ENCODE measurements at regions not wholly inside any gene's neighbourhood (a gene's known extent, or its start where the extent isn't known, plus 50 kb on each side); places are given as distances from the start of the nearest gene placed in this dataset.

DNA sequence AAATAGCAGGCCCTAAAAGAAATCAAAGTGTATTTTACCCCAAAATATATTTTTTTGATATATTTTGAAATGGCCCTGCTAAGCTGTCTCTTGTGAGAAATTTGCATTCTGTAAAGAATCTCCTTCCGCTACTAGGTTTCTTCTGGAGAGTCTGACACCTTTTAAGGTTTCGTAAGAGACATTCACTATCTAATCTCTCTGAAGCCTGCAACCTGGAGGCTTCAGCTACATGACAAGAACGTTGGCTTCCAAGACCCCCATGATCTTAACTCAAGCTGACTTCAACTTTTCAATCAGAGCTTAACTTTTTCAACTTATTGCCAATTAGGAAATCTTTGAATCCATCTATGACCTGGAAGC lies 1894.9 kb upstream of the LRRTM1 start:
- TF ChIP-seq, protein P1, sequence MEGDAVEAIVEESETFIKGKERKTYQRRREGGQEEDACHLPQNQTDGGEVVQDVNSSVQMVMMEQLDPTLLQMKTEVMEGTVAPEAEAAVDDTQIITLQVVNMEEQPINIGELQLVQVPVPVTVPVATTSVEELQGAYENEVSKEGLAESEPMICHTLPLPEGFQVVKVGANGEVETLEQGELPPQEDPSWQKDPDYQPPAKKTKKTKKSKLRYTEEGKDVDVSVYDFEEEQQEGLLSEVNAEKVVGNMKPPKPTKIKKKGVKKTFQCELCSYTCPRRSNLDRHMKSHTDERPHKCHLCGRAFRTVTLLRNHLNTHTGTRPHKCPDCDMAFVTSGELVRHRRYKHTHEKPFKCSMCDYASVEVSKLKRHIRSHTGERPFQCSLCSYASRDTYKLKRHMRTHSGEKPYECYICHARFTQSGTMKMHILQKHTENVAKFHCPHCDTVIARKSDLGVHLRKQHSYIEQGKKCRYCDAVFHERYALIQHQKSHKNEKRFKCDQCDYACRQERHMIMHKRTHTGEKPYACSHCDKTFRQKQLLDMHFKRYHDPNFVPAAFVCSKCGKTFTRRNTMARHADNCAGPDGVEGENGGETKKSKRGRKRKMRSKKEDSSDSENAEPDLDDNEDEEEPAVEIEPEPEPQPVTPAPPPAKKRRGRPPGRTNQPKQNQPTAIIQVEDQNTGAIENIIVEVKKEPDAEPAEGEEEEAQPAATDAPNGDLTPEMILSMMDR (IDR thresholded peaks at IDR 0.05), result no peak
- TF ChIP-seq POLR2A (IDR thresholded peaks at IDR 0.05), result no peak

Measured in breast epithelium (tissue), 3 donors.